H1 (cell line): ENCODE measurements at regions not wholly inside any gene's neighbourhood (a gene's known extent, or its start where the extent isn't known, plus 50 kb on each side); places are given as distances from the start of the nearest gene placed in this dataset.

ENCODE experiments used
- CTCF ChIA-PET: fragments of 300-600 bp; sonication (Branson Sonifier 250); formaldehyde crosslinking; loops from one replicate; lab custom pipeline; 2021; ENCODE audit not compliant: partially characterized antibody; lab: Charles Lee
- POLR2A ChIA-PET: fragments of 300-600 bp; sonication (Branson Sonifier 250); formaldehyde crosslinking; loops from one replicate; lab custom pipeline; 2021; ENCODE audit warnings: inconsistent platforms; ENCODE audit not compliant: partially characterized antibody; lab: Charles Lee
- DNase-seq, 2 experiments: peaks; one replicate each; pipeline versions ENCODE4 v3.0.0 to v3.0.0-alpha.2; 2010 to 2022; ENCODE audit warnings: low spot score in 2 of 2, low read depth in 1 of 2, mixed read lengths in 1 of 2
- FAIRE-seq: peaks from 2 replicates; lab custom pipeline; 2011; peaks lifted over from hg19 to GRCh38; lab: Jason Lieb, UNC
- H2AFZ ChIP-seq: 2 replicates; pipeline ENCODE4 v1.8.1; 2012; ENCODE audit warnings: low read length, inconsistent platforms
- H2AK5ac ChIP-seq: 2 replicates; pipeline ENCODE4 v1.6.1; 2013; ENCODE audit warnings: low read depth, low read length
- H2BK120ac ChIP-seq: replicated peaks from 2 replicates; pipeline ENCODE3; 2013; ENCODE audit warnings: low read depth, low read length, inconsistent platforms
- H2BK12ac ChIP-seq: 2 replicates; pipeline ENCODE4 v1.6.1; 2013; ENCODE audit warnings: low read depth, low read length
- H2BK15ac ChIP-seq: 2 replicates; pipeline ENCODE4 v1.6.1; 2013; ENCODE audit warnings: low read length
- H2BK20ac ChIP-seq: 2 replicates; pipeline ENCODE4 v1.6.1; 2013; ENCODE audit warnings: low read length
- H2BK5ac ChIP-seq: 2 replicates; pipeline ENCODE4 v1.6.1; 2013; ENCODE audit warnings: low read depth, low read length
- H3K14ac ChIP-seq: 2 replicates; pipeline ENCODE4 v1.6.1; 2013; ENCODE audit warnings: inconsistent platforms; ENCODE audit not compliant: insufficient read length
- H3K18ac ChIP-seq: 2 replicates; pipeline ENCODE4 v1.6.1; 2013; ENCODE audit warnings: low read length; ENCODE audit errors: extremely low read depth
- H3K23ac ChIP-seq: 2 replicates; pipeline ENCODE4 v1.6.1; 2013; ENCODE audit warnings: inconsistent platforms; ENCODE audit not compliant: insufficient read length
- H3K23me2 ChIP-seq: 2 replicates; pipeline ENCODE4 v1.6.1; 2013; ENCODE audit warnings: low read depth, low read length
- H3K27ac ChIP-seq: 2 replicates; pipeline ENCODE4 v1.6.1; 2011; ENCODE audit warnings: low read depth, low read length, inconsistent platforms
- H3K27me3 ChIP-seq, 4 experiments: replicated peaks in 1 of 4; 1 replicate in 1 of 4; 2 replicates in 3 of 4; pipeline versions ENCODE4 v1.6.1 to v1.8.1; 2011 to 2013; ENCODE audit warnings: low read length in 3 of 4, mild to moderate bottlenecking in 3 of 4, inconsistent platforms in 2 of 4, mixed read lengths in 2 of 4, moderate library complexity in 1 of 4; ENCODE audit not compliant: control insufficient read depth in 3 of 4, insufficient read depth in 3 of 4; ENCODE audit errors: extremely low read depth in 1 of 4
- H3K36me3 ChIP-seq, 4 experiments: 2 replicates each; pipeline versions ENCODE4 v1.6.1 to v1.8.1; 2011 to 2013; ENCODE audit warnings: mild to moderate bottlenecking in 4 of 4, low read length in 3 of 4, moderate library complexity in 2 of 4, control low read depth in 1 of 4, inconsistent platforms in 1 of 4; ENCODE audit not compliant: insufficient read depth in 4 of 4, control insufficient read depth in 2 of 4
- H3K4ac ChIP-seq: replicated peaks from 2 replicates; pipeline ENCODE3; 2013; ENCODE audit warnings: low read length, low read depth, mixed read lengths, inconsistent platforms; ENCODE audit not compliant: insufficient read length
- H3K4me1 ChIP-seq, 4 experiments: replicated peaks in 1 of 4; 1 replicate in 1 of 4; 2 replicates in 3 of 4; pipeline versions ENCODE4 v1.6.1 to v1.8.1; 2011 to 2013; ENCODE audit warnings: low read length in 3 of 4, inconsistent platforms in 2 of 4, mixed read lengths in 1 of 4; ENCODE audit not compliant: insufficient read depth in 4 of 4, control insufficient read depth in 3 of 4
- H3K4me2 ChIP-seq, 2 experiments: 2 replicates each; pipeline versions ENCODE4 v1.6.1 to v1.8.1; 2011 to 2013; ENCODE audit warnings: low read depth in 2 of 2, low read length in 2 of 2, control low read depth in 1 of 2, inconsistent platforms in 1 of 2, mild to moderate bottlenecking in 1 of 2; ENCODE audit not compliant: insufficient read depth in 1 of 2
- H3K4me3 ChIP-seq, 4 experiments: fragments of 200-600, 300-600 bp in 1 of 4; sonication (generic), shearing (Covaris generic), sonication (Bioruptor Twin) in 1 of 4; 2 replicates each; pipeline versions ENCODE4 v1.5.1 to v1.8.1; 2011 to 2016; ENCODE audit warnings: low read length in 4 of 4, low read depth in 3 of 4, control low read depth in 2 of 4, inconsistent platforms in 2 of 4, mild to moderate bottlenecking in 2 of 4, mixed read lengths in 1 of 4, moderate library complexity in 1 of 4; ENCODE audit not compliant: insufficient read depth in 2 of 4; ENCODE audit errors: extremely low read depth in 1 of 4
- H3K56ac ChIP-seq: replicated peaks from 2 replicates; pipeline ENCODE3; 2013; ENCODE audit warnings: low read depth, mild to moderate bottlenecking, mixed read lengths, low read length, inconsistent platforms; ENCODE audit not compliant: insufficient read length
- H3K79me1 ChIP-seq: 2 replicates; pipeline ENCODE4 v1.6.1; 2013; ENCODE audit warnings: low read depth, low read length, control low read depth
- H3K79me2 ChIP-seq, 2 experiments: 2 replicates each; pipeline versions ENCODE4 v1.6.1 to v1.8.1; 2012 to 2013; ENCODE audit warnings: low read length in 2 of 2, mild to moderate bottlenecking in 2 of 2, inconsistent platforms in 1 of 2; ENCODE audit not compliant: insufficient read depth in 2 of 2, control insufficient read depth in 1 of 2
- H3K9ac ChIP-seq, 4 experiments: replicated peaks in 1 of 4; 1 replicate in 1 of 4; 2 replicates in 3 of 4; pipeline versions ENCODE4 v1.6.1 to v1.8.1; 2011 to 2013; ENCODE audit warnings: low read depth in 3 of 4, low read length in 3 of 4, control low read depth in 2 of 4, mild to moderate bottlenecking in 2 of 4, moderate library complexity in 2 of 4, inconsistent platforms in 1 of 4; ENCODE audit errors: extremely low read depth in 1 of 4
- H3K9me3 ChIP-seq, 2 experiments: 2 replicates each; pipeline versions ENCODE4 v1.6.1 to v1.8.1; 2012 to 2013; ENCODE audit warnings: mild to moderate bottlenecking in 2 of 2, moderate library complexity in 2 of 2, control low read depth in 1 of 2, inconsistent platforms in 1 of 2, low read depth in 1 of 2, low read length in 1 of 2, mixed read lengths in 1 of 2; ENCODE audit not compliant: insufficient read depth in 2 of 2
- H4K20me1 ChIP-seq, 2 experiments: replicated peaks in 1 of 2; 2 replicates each; pipeline versions ENCODE3 to v1.8.1; 2011 to 2013; ENCODE audit warnings: inconsistent platforms in 2 of 2, low read length in 2 of 2, mild to moderate bottlenecking in 1 of 2; ENCODE audit not compliant: insufficient read depth in 2 of 2, control insufficient read depth in 1 of 2
- H4K5ac ChIP-seq: 2 replicates; pipeline ENCODE4 v1.6.1; 2013; ENCODE audit warnings: low read length, low read depth, mixed read lengths, inconsistent platforms; ENCODE audit not compliant: insufficient read length
- H4K8ac ChIP-seq: 2 replicates; pipeline ENCODE4 v1.8.0; 2013; ENCODE audit warnings: mild to moderate bottlenecking, moderate library complexity, low read length, inconsistent platforms; ENCODE audit not compliant: insufficient read depth; ENCODE audit errors: extremely low read depth
- H4K91ac ChIP-seq: replicated peaks from 2 replicates; pipeline ENCODE3; 2013; ENCODE audit warnings: low read length, mixed read lengths, inconsistent platforms; ENCODE audit not compliant: insufficient read length
- EGR1 ChIP-seq: IDR thresholded peaks from 2 replicates; pipeline ENCODE4 v1.6.1; 2011; ENCODE audit warnings: low read depth, low read length, borderline replicate concordance
- EZH2 ChIP-seq: fragments of 200-600 bp; sonication (generic); IDR thresholded peaks from 2 replicates; pipeline ENCODE4 v1.7.1; 2012; ENCODE audit warnings: low read depth, mild to moderate bottlenecking, moderate library complexity, low read length, inconsistent platforms; ENCODE audit not compliant: severe bottlenecking
- RNF2 ChIP-seq: fragments of 200-900, 300-1000 bp; sonication (generic); IDR thresholded peaks from 2 replicates; pipeline ENCODE4 v1.7.1; 2016; ENCODE audit warnings: borderline replicate concordance, low read depth, mild to moderate bottlenecking, antibody characterized with exemption, low read length; ENCODE audit not compliant: poor library complexity, severe bottlenecking; ENCODE audit errors: missing control alignments
- TEAD4 ChIP-seq: IDR thresholded peaks from 2 replicates; pipeline ENCODE4 v1.6.1; 2012; ENCODE audit warnings: low read depth, low read length, inconsistent platforms, mixed read lengths
- WGBS, 2 experiments: shearing (Covaris generic) in 1 of 2; methylation state at CpG; one replicate each; pipeline versions ENCODE4 v1.1.6 to v1.1.7; 2013 to 2015; ENCODE audit warnings: low lambda C conversion rate in 2 of 2, mixed read lengths in 2 of 2, inconsistent platforms in 1 of 2, low coverage in 1 of 2, missing lambda C conversion rate in 1 of 2; ENCODE audit not compliant: insufficient replicate concordance in 2 of 2, insufficient coverage in 1 of 2, insufficient read length in 1 of 2; ENCODE audit errors: extremely low coverage in 1 of 2, missing lambda C conversion rate in 1 of 2; 5-methylcytosine and 5-hydroxymethylcytosine counted together

DNA sequence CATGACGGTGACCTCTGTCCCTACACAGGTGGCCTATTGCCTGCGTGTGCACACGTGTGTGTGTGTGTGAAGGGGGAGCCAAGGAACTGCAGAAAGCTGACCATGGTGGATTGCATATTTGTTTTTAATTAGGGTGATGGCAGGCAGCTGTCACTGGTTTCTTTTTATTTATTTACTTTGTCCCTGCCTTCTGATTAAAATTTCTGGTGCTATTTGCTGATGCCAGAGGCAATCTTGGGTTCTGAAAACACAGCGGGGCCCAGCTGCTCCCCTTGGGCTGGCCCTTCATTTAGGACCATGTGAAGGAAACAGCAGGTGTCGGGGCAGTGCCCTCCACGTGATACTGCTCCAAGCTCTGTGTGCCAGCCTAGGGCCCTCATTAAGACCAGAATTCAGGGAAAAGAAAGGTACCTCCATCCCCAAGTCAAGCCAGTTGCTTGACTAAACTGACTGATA is 71.3 kb upstream of the PODXL start:
- no peak overlapping the region for H3K27ac ChIP-seq
- FAIRE-seq: no peak
- POLR2A ChIA-PET: interaction anchor here (0.8 to 6.5 kb wide), 8 partner anchors 11 to 107 kb away, joined by 3 to 57 read pairs (median 3); no protein-coding TSS in a partner anchor

More for the DNA sequence above, 71.3 kb upstream of the PODXL start:
- Histone ChIP-seq H2AFZ (no peak overlapping the region), H3K56ac (no peak overlapping the region), H3K23me2 (no peaks in the 10 kb centered on the region), H3K4me2 (no peak overlapping the region), H3K23ac (no peak overlapping the region), H3K4ac (peak overlapping the region; percentile 9), H3K4me1 (peaks cover 3 to 18% (median 13%) of the 10 kb centered on the region in 4 experiments; a peak in 6 of 7 replicates), H3K36me3 (no peaks in the 10 kb centered on the region), H2BK5ac (peak overlapping the region; percentile 84; the same call in 1 of the 2 replicates), H3K4me3 (no peak overlapping the region), H3K14ac (no peak overlapping the region), H3K79me2 (no peaks in the 10 kb centered on the region), H3K18ac (peak overlapping the region; percentile 55; the same call in 1 of the 2 replicates), H3K9ac (no peak overlapping the region), H3K27me3 (no peaks in the 10 kb centered on the region), H2BK12ac (peak overlapping the region; percentile 60; the same call in 1 of the 2 replicates), H4K20me1 (no peaks in the 10 kb centered on the region), H3K79me1 (no peaks in the 10 kb centered on the region), H4K5ac (no peak overlapping the region), H3K9me3 (no peaks in the 10 kb centered on the region), H2AK5ac (peak overlapping the region; percentile 17; the same call in 1 of the 2 replicates), H4K8ac (no peak overlapping the region), H2BK120ac (no peak overlapping the region), H2BK15ac (0 out of 2 replicates have a peak overlapping the region, but pooled peaks have one; percentile 20), H2BK20ac (peak overlapping the region; percentile 97), H4K91ac (peak overlapping the region; percentile 86)
- 78% methylated on average over 6 of the region's 6 CpGs; no CpG with 5 or more reads in 1 of the 2 experiments for WGBS, 2 experiments
- CTCF ChIA-PET: interaction anchor here (1.1 to 11.7 kb wide), 11 partner anchors 10 to 312 kb away, joined by 3 to 93 read pairs (median 7); no protein-coding TSS in a partner anchor
- no peak for TF ChIP-seq EZH2
- TF ChIP-seq RNF2: no peak
- TF ChIP-seq TEAD4: no peak
- no peak for TF ChIP-seq EGR1
- DNase-seq: no peak
